Nephron progenitor cell (in vitro differentiated cells): ENCODE measurements at regions not wholly inside any gene's neighbourhood (a gene's known extent, or its start where the extent isn't known, plus 50 kb on each side); places are given as distances from the start of the nearest gene placed in this dataset.

Source experiments
- DNase-seq: peaks from one replicate; pipeline ENCODE4 v3.0.0; 2021
- H3K27ac Mint-ChIP-seq: 2 replicates; pipeline ENCODE4 v1.8.0; 2021; ENCODE audit warnings: mild to moderate bottlenecking, moderate library complexity, mixed read lengths
- H3K27me3 Mint-ChIP-seq: 2 replicates; pipeline ENCODE4 v1.8.0; 2021; ENCODE audit warnings: mild to moderate bottlenecking, low read depth, mixed read lengths; ENCODE audit not compliant: poor library complexity
- H3K36me3 Mint-ChIP-seq: 2 replicates; pipeline ENCODE4 v1.8.0; 2021; ENCODE audit warnings: low read depth, mixed read lengths
- H3K4me1 Mint-ChIP-seq: 2 replicates; pipeline ENCODE4 v1.8.0; 2021; ENCODE audit warnings: mixed read lengths
- H3K4me3 Mint-ChIP-seq: 2 replicates; pipeline ENCODE4 v1.8.0; 2021; ENCODE audit warnings: mild to moderate bottlenecking, moderate library complexity, mixed read lengths
- H3K9me3 Mint-ChIP-seq: 2 replicates; pipeline ENCODE4 v1.8.0; 2021; ENCODE audit warnings: mild to moderate bottlenecking, moderate library complexity, mixed read lengths
- TF ChIP-seq, protein P1 (sequence below): fragments of 200-600 bp; sonication (generic); IDR thresholded peaks from 2 replicates; pipeline ENCODE4 v1.5.0; 2021; ENCODE audit warnings: antibody characterized with exemption

DNA sequence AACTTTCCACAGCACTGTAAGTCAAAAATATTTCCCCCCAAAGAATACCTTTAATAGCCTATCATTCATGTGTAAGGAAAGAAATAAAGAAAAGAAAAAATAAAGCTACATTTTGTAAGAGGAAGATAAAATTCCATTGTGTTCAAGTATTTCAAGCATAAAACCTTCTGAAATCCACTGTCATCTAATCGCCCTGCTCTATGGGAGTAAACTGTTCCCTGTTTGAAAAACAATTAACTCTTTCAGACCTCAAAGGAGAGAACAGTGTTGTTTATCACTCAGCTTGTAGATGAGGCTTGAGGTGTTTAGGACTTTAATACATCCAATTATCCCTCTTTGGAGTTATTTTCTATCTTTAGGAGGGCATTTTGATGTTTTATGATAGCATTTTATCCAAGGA is 112.2 kb upstream of the REG3G start:
- TF ChIP-seq, protein P1, sequence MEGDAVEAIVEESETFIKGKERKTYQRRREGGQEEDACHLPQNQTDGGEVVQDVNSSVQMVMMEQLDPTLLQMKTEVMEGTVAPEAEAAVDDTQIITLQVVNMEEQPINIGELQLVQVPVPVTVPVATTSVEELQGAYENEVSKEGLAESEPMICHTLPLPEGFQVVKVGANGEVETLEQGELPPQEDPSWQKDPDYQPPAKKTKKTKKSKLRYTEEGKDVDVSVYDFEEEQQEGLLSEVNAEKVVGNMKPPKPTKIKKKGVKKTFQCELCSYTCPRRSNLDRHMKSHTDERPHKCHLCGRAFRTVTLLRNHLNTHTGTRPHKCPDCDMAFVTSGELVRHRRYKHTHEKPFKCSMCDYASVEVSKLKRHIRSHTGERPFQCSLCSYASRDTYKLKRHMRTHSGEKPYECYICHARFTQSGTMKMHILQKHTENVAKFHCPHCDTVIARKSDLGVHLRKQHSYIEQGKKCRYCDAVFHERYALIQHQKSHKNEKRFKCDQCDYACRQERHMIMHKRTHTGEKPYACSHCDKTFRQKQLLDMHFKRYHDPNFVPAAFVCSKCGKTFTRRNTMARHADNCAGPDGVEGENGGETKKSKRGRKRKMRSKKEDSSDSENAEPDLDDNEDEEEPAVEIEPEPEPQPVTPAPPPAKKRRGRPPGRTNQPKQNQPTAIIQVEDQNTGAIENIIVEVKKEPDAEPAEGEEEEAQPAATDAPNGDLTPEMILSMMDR = no peak
- H3K9me3 Mint-ChIP-seq = no peaks in the 10 kb centered on the region
- no peaks in the 10 kb centered on the region for H3K36me3 Mint-ChIP-seq
- no peak overlapping the region for H3K27ac Mint-ChIP-seq
- no peak overlapping the region for H3K4me3 Mint-ChIP-seq
- DNase-seq = no peak
- H3K27me3 Mint-ChIP-seq = no peaks in the 10 kb centered on the region
- H3K4me1 Mint-ChIP-seq = peaks cover 4% of the 10 kb centered on the region

DNA sequence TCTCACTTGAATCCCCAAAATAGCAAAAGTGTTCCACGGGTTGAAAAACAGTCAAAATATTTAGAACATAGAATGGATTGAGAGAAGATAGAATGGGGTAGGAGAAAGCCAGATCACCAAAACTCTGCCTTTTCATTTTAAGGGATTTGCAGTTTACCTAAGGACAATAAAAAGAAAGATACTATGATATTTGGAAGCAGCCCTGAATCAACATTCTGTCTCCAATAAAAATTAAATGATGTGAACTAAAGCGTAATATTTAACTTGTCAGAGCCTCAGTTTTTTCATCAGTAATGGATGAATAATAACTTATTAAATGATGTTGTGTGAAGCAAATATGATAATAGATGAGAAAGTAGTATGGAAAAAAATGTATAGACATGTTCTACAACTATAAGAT is 100.2 kb upstream of the REG3G start:
- no peak for DNase-seq
- Mint-ChIP-seq H3K4me3 (no peak overlapping the region), H3K36me3 (no peaks in the 10 kb centered on the region), H3K27me3 (peaks cover 4% of the 10 kb centered on the region), H3K4me1 (peaks cover 12% of the 10 kb centered on the region), H3K27ac (no peak overlapping the region), H3K9me3 (no peaks in the 10 kb centered on the region)
- TF ChIP-seq, protein P1 = no peak

DNA sequence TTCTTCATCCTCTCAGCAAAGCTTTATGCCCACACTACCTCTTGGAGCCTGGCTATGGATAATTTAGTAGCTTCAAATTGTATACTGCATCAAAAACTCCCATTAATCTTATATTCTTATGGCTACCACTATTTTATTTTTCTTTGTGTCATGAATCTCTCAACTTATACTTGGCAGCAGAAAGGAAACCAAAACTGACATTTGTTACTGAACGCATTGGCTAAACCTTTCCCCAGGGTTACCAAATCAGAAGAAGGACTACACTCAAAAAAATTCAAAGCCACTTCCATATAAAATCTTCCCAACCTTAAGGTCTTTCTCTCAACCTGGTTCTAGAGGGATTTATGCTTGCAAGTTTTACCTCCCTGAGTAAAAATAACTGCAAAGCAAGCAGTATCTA is 97.0 kb upstream of the REG3G start:
- Mint-ChIP-seq H3K9me3 (no peaks in the 10 kb centered on the region), H3K27ac (peak overlapping the region; percentile 61), H3K4me3 (no peak overlapping the region), H3K4me1 (peaks cover 12% of the 10 kb centered on the region), H3K27me3 (peaks cover 4% of the 10 kb centered on the region), H3K36me3 (no peaks in the 10 kb centered on the region)
- TF ChIP-seq, protein P1 = no peak
- no peak for DNase-seq

DNA sequence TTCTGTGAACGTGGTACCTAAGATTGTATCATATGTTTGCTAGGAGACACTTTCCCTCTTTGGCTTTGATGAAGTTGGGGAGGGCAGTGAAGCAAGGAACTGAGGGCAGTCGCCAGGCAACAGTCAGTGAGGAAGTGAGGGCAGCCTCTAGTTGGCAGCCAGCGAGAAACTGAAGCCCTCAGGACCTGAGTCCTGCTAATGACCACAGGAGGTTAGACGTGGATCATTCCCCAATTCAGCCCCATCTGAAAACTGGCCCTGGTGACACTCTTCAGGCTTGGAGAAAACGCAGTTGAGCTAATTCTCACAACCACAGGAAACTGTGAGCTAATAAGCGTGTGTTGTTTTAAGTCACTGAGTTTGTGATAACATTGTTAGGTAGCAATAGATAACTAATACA is 84.5 kb upstream of the REG3G start:
- no peaks in the 10 kb centered on the region for H3K27me3 Mint-ChIP-seq
- no peaks in the 10 kb centered on the region for H3K9me3 Mint-ChIP-seq
- peak; percentile 6 for DNase-seq
- H3K36me3 Mint-ChIP-seq = no peaks in the 10 kb centered on the region
- no peak overlapping the region for H3K4me3 Mint-ChIP-seq
- H3K4me1 Mint-ChIP-seq = peaks cover 20% of the 10 kb centered on the region
- TF ChIP-seq, protein P1 = no peak
- peak overlapping the region; percentile 69 for H3K27ac Mint-ChIP-seq

DNA sequence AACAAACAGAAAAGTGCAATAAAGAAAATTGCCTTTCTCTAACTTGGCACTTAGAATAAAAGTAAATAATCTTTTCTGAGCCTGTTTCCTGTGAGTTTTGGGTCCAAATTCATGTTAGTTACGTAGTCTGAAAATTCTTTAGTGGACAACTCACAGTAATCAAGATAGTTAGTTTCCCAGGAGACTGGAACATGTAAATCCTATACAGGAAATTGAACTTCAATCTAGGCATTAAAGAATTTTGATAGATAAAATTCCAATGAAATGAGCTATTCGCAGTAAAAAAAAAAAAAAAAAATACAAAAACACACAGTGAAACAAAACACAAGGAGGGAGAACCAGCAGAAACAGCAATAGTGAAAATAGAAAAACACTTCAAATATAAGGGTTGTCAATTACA is 83.8 kb upstream of the REG3G start:
- H3K36me3 Mint-ChIP-seq = no peaks in the 10 kb centered on the region
- H3K4me1 Mint-ChIP-seq = peaks cover 20% of the 10 kb centered on the region
- DNase-seq = no peak
- no peaks in the 10 kb centered on the region for H3K27me3 Mint-ChIP-seq
- H3K27ac Mint-ChIP-seq = no peak overlapping the region
- TF ChIP-seq, protein P1 = no peak
- peaks cover 4% of the 10 kb centered on the region for H3K9me3 Mint-ChIP-seq
- H3K4me3 Mint-ChIP-seq = no peak overlapping the region

DNA sequence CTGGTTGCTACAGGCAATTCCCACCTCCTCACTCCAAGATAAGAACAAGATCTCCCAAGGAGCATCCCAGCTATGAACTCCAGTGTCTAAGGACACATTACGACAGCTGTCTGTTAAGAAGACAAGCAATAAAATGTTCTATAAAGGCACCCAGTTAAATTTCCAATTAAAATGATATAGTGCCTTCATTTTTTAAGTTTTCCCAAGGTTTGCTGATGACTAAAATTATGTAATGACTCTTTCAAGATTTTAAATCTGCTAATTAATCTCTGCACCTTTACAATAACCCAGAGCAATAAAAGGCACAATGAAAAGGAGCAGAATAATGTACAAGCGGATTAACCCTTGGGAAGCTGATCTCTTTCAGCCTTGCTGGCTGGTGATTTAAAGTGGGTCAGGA is 61.6 kb upstream of the REG3G start:
- H3K4me3 Mint-ChIP-seq = no peak overlapping the region
- H3K27ac Mint-ChIP-seq = no peak overlapping the region
- DNase-seq = no peak
- no peaks in the 10 kb centered on the region for H3K36me3 Mint-ChIP-seq
- no peaks in the 10 kb centered on the region for H3K4me1 Mint-ChIP-seq
- H3K9me3 Mint-ChIP-seq = no peaks in the 10 kb centered on the region
- peaks cover 4% of the 10 kb centered on the region for H3K27me3 Mint-ChIP-seq
- TF ChIP-seq, protein P1 = no peak
